Left forelimb (tissue), 1 donor: ENCODE measurements at regions not wholly inside any gene's neighbourhood (a gene's known extent, or its start where the extent isn't known, plus 50 kb on each side); places are given as distances from the start of the nearest gene placed in this dataset.

Experiments
- DNase-seq: peaks from one replicate; pipeline ENCODE4 v3.0.0-alpha.2; 2018; ENCODE audit warnings: low spot score

- DNase-seq, result no peak
These were observed 358.9 kb upstream of the LRATD1 start for GRCh38 chr2:14273650-14274049.

GRCh38 chr2:14284244-14284643 lies 348.3 kb upstream of the LRATD1 start:
- DNase-seq, result no peak

GRCh38 chr2:14285812-14286211 lies 346.7 kb upstream of the LRATD1 start:
- no peak for DNase-seq

- no peak for DNase-seq
These were observed 344.5 kb upstream of the LRATD1 start for GRCh38 chr2:14288016-14288415.

- no peak for DNase-seq
These were observed 339.6 kb upstream of the LRATD1 start for GRCh38 chr2:14292964-14293363.

- no peak for DNase-seq
These were observed 335.2 kb upstream of the LRATD1 start for GRCh38 chr2:14297340-14297739.

GRCh38 chr2:14297906-14298305 lies 334.6 kb upstream of the LRATD1 start:
- no peak for DNase-seq

- DNase-seq, result no peak
These were observed 331.2 kb upstream of the LRATD1 start for GRCh38 chr2:14301331-14301730.

- no peak for DNase-seq
These were observed 329.0 kb upstream of the LRATD1 start for GRCh38 chr2:14303366-14304115.

- no peak for DNase-seq
These were observed 328.2 kb upstream of the LRATD1 start for GRCh38 chr2:14304326-14304725.

GRCh38 chr2:14306268-14306861 lies 326.2 kb upstream of the LRATD1 start:
- DNase-seq, result no peak

GRCh38 chr2:14313341-14313740 lies 319.2 kb upstream of the LRATD1 start:
- no peak for DNase-seq

- DNase-seq, result no peak
These were observed 315.9 kb upstream of the LRATD1 start for GRCh38 chr2:14316594-14316993.

GRCh38 chr2:14321357-14321756 lies 311.2 kb upstream of the LRATD1 start:
- DNase-seq, result no peak

- DNase-seq, result no peak
These were observed 310.2 kb upstream of the LRATD1 start for GRCh38 chr2:14322306-14322705.

GRCh38 chr2:14324308-14324707 lies 308.2 kb upstream of the LRATD1 start:
- DNase-seq, result no peak

- DNase-seq, result no peak
These were observed 301.6 kb upstream of the LRATD1 start for GRCh38 chr2:14330884-14331283.

- no peak for DNase-seq
These were observed 295.6 kb upstream of the LRATD1 start for GRCh38 chr2:14336759-14337382.

- DNase-seq, result no peak
These were observed 291.8 kb upstream of the LRATD1 start for GRCh38 chr2:14340703-14341102.

GRCh38 chr2:14342313-14342712 lies 290.2 kb upstream of the LRATD1 start:
- DNase-seq, result no peak

GRCh38 chr2:14344355-14344754 lies 288.2 kb upstream of the LRATD1 start:
- DNase-seq, result no peak

- no peak for DNase-seq
These were observed 284.3 kb upstream of the LRATD1 start for GRCh38 chr2:14348247-14348646.

GRCh38 chr2:14350856-14351255 lies 281.7 kb upstream of the LRATD1 start:
- DNase-seq, result no peak
